NCI-H446 (cell line): ENCODE measurements at regions not wholly inside any gene's neighbourhood (a gene's known extent, or its start where the extent isn't known, plus 50 kb on each side); places are given as distances from the start of the nearest gene placed in this dataset.

Source experiments
- DNase-seq, 2 experiments: peaks; one replicate each; lab custom pipeline; 2025; lab: John Stamatoyannopoulos, UW

DNA sequence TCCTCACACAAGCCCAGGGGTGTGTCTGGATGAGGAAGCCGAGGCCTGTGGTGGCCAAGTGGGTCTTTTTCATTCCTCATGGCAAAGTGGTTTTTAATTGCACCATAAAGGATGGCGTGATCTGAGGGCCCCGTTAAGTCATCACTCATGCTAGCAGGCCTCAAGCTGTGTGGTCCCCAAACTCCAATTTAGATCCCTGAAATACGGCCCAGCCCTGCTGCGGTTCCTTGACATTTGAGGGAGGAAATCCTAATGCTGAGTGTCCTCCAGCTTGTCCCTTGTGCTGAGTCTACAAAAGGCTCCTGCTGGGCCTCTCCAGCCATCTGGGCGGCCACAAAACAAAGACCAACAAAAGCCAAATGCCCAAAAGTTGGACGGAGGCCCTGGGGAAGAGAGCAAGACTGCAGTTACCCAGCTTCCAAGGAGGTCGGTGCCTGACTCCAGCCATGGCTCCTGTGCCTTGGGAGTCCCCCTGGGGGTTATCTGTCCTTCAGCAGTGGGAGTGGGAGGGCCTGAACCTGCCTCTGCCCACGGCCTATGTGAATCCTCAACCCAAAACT is 162.3 kb upstream of the PDE10A start:
- no peak for DNase-seq

DNA sequence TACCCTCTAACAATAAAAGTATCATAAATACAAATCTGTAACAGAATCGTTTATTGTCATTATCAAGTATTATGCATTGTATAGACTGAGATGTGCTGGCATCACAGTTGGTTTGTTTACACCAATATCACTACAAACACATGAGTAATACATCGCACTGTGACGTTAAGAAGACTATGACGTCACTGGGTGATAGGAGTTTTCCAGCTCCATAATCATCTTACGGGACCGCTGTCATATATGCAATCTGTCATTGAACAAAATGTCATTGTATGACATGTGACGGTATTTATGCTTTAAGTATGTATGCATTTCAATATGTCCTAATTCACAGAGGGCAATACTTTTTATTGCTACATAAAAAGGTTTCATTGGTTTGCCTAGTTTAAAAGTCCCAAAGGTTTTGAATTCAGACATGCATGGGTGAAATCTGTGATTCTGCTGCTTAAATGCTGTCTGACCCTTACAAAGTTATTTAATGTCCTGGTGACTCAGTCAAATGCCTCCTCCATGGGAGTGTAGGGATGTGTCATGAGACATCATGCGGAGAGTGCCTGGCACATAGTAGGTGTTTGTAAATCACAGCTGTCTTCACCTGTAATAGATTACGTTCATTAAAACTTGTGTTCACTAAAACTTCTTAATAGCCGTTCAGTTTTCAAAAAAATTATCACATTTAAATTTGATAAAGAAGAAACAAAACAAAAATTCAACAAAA is 160.7 kb upstream of the PDE10A start:
- no peak for DNase-seq

DNA sequence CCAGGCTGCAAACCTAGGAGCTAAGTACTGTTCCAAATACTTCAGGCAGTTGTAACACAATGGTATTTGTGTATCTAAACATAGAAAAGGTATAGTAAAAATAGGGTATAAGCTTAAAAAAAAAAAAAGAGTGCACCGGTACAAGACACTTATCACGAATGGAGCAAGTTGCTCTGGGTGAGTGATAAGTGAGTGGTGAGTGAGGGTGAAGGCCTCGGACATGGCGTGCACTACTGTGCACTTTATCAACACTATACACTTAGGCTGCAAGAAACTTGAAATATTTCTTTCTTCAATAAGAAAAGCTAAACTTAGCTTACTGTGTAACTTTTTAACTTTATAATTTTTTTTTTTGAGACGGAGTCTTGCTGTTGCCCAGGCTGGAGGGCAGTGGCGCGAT is 159.5 kb upstream of the PDE10A start:
- DNase-seq, result no peak

DNA sequence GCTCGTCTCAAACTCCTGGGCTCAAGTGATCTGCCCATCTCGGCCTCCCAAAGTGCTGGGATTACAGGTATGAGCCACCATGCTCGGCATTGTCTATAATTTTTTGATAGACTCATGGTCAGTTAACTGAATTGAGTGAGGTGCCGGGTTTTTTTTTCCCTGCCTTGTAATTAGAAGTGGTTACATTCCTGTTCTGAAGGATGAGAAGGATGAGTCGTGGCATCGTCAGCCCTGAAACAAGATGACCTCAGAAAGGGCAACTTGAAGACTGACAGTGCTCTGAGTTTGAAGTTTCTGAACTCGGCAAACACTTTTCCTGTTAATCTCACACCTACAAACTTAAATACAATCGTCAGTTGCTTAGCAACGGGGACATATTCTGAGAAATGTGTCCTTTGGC is 158.7 kb upstream of the PDE10A start:
- no peak for DNase-seq

DNA sequence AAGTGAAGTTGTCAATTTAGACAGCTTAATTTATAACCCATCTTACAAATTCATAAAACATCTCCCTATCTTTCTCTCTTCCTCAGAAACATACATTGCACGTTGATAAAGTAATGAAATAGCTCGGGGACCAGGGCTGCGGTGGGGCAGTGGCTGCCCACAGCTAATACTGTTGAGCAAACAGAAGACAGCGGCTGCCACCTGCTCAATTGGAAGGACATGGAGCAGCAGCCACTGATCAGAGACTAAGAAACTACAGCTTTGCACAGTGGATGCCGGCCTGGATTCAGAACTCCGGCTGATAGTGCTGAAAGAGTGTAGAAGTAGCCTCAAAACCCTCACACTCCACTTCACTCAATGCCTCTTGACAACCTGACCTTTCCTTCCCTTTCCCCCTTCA is 157.9 kb upstream of the PDE10A start:
- no peak for DNase-seq

DNA sequence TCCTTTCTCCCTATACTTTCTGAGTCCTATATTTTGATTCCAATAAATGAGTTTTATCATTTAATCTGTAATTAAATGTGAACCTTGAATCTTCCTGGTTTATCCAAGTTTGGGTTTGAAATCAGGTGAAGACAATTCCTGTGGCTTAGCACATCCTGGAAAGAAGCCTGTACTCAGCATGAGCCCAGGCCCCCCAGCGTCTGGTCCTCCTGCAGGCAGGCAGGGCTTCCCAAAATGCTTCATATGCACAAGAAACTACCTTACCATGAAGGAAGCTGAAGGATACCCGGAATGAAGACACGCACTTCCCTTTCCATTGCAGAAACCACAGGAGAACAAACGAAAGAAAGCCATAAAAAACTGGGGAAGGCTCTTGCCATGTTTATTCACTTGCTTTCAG is 157.4 kb upstream of the PDE10A start:
- no peak for DNase-seq

DNA sequence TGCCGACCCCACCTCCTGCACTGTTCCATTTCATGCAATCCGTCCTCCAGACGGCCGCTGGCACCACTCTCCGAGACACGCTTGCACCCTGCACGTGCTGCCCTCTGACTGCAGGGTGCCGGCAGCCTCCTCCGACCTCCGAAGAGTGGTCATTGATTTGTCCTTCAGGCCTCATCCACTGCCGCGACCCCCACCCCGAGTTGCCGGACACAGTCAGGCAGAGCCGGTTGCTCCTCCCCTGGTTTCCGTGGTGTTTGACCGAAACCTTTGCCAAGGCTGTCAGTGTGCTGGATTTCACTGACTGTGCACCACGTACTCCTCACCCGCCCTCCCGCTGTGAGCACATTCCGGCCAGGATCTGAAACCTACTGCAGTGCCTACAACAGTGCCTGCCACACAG is 156.4 kb upstream of the PDE10A start:
- DNase-seq, result no peak

DNA sequence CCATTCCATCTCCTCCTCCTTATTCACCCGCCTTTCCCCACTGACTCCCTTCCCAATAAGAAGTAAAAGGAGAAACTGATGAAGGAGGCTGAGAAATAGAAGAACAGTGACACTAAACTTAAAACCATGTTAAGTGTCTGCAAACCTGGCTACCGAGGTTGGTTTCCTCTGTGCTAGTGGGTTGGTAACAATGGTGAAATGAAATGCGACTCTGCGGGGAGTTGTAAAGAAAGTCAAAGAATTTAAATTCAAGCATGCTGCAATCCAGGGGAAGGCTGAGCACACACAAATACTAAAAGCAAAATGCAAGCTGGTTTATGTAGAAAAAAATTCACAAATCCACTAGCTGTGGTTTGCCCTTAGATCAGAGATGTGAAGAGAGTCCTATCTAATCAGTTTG is 155.2 kb upstream of the PDE10A start:
- no peak for DNase-seq

DNA sequence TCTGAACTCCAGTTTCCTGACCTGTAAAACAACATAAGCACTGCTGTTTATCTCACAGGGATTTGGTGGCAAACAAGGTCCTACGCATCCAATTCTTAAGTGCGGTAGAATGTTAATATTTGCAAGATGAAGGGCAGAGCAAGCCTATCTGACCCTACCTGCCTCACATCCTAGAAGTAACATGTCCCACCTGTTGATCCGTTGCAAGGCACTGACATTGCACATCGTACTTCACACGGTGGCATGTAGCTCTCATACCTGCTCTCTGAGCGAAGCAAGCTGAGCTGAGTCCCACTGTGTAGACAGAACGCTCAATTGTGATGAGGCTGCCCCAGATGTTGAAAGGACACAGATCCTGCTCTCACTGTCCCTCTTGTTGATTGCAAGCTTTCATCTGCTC is 154.7 kb upstream of the PDE10A start:
- no peak for DNase-seq

DNA sequence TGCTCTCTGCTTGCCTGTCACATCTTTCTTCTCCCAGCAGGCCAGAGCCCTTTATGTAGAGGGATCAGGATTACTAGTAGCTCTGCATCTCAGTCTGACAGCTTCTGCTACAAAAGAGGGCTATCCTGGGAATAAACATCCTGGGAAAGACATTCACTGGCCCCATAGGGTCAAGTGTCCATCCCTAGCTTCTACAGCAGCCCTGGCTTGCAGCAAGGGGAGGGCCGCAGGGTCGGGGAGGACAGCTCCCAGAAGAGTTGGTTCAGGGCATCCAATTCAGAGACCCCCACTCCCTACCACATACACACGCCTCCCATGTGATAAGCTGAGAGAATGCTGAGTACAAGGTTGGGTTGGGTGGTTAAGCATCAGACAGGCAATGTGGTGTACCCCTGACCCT is 154.1 kb upstream of the PDE10A start:
- DNase-seq, result no peak

DNA sequence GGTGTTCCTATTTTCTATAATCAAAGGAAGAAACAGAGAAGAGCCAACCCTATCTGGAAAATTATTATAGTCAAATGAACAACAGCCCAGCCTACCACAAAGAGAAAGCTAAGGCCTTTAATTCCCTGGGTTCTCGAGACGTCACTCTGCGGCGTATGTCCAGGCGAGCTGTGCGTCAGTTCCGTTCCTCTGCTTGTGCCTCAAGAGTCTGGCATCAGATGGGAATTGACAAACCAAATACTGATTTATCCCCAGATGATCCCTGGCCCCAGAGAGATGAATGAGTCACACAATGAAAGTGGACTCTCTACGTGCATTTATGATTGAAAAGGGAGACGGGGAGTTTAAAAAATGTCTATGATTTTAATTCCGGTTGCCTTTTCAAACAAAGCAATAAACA is 151.6 kb upstream of the PDE10A start:
- no peak for DNase-seq

DNA sequence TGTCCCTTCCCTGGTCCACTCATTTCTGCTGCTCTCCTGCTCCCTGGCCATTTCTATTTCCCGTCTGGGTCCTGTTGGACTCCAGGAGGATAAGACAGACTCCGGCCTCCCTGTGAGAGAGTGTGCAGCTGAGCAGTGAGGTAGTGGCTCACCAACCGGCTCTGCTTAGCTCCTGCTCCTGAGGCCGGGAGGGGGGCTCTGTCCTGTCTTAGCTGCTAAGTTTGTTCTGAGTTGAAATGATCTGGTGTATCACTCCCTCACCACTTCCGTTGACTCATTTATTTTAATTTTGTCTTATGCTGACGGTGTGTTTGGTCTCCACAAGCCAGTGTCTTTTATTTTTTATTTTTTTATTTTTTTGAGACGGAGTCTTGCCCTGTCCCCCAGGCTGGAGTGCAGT is 148.5 kb upstream of the PDE10A start:
- DNase-seq, result no peak

DNA sequence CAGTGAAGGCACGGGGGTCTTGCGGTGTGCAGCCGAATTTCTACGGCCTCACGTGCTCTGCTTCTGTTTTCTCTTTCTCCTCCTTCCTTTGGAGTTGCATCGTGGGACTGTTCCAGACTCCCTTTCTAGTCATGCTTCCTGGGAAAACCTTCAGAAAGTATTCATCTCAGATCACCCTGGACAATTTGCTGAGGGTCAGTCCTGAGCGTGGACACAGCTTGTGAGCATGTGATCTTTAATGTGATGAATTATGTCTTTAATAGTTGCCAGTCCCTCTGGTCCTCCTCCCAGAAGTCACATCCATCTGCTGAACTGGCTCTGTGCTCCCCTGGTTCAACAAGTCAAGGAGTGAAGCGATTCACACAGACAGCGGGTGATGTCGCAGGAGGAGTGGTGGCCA is 145.0 kb upstream of the PDE10A start:
- DNase-seq, result no peak

DNA sequence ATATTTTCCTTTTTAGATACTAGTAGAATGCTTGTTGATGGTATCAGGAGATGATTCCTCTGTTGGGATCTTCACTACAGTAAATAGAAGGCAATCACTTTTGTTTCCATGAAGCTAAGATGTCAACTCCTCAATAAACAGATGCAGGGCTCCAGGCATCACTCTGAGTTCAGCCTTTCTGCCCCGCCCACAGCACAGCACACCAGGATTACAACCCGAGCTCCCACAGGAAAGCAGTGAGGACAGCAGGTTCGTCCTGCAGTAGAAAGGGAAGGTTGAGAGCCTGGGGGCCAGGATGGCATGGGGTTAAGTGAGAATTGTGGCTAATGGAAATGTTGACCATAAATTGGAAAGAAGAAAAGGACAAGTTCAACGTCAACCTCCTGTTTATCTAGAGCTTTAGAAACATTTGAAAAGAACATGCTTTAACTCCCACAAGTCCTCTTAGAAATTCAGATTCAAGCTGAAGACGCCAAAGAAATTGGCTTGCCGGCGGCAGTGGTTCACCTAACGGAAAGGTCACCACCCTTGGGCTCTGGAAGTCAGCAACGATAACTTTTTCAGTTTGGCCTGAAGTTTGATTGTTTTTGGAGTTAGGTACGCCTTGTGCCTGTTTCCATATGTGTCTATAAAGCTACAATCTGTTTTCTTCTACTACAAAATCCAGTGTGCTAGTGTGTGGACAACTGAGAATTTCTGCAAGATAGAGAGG is 144.4 kb upstream of the PDE10A start:
- DNase-seq, result no peak

DNA sequence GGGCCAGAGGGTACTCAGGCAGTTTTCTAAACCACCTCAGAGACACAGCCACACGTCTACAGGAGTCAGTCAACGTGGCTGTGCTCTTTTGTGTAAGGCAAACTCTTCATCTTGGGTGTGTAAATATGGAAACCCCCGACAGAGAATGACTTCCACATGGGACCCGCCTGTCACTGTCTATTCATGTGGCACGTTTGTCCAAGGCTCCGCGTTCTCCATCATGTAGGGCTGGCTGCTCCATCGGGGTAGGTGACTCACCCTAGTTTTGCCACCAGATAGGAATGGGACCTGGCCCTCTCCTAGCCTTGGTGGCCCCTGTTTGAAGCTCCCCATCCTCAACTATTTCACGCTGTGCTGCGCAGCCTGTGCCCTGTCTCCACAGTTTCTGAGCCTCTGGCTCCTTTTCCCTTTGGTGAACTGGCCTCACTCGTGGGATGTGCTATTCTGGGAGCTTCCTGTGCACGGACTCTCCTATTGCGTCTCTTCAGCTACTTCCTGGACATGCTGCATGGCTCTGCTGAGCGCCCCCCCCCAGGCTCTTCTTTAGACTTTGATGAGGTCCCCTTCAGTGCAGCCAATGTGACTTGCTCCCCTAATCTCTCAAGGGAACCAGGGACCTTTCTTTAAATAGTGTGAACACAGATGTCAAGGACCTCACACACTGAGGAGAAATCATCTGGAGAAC is 143.2 kb upstream of the PDE10A start:
- DNase-seq, result no peak

DNA sequence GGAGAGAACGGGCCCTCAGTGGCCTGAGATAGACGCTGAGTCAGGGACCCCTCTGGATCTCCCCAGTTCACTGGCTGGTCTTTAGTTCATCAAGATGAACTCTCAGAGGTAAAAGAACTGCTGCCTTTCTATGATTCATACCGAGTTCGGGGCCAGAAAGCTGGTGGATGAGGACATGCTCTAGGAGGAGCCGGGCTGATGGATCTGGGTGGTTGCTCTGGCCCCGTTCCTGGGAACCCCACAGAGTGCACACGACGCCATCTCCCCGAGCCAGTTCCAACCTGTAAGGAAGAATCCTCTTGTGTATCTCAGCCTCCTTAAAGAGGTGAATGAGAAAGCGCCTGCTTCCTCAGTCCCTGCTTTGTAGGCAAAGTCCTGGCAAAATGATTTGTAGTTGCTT is 142.6 kb upstream of the PDE10A start:
- DNase-seq, result no peak

DNA sequence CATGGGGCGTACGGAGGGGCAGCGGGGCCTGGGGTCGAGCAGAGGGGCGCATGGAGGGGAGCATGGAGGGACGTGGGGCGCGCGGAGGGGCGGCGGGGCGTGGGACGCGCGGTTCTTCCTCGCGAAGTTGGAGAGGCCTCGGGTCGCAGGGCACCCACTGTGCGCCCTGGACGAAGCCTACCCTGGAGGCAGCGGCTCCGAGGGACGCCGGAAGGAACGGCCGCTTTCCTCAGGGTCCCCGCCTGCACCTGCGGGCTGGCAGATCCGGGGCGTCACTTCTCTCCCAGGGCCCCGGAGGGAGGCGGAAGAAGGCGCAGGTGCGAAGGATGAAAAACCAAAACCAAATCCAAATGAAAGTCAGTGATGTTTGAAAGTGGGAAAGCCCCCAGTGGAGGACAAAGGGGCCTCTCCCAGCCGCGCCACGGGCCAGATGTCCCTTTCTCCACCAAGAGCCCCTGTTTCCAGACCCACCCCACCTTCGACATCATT is 142.1 kb upstream of the PDE10A start:
- no peak for DNase-seq

DNA sequence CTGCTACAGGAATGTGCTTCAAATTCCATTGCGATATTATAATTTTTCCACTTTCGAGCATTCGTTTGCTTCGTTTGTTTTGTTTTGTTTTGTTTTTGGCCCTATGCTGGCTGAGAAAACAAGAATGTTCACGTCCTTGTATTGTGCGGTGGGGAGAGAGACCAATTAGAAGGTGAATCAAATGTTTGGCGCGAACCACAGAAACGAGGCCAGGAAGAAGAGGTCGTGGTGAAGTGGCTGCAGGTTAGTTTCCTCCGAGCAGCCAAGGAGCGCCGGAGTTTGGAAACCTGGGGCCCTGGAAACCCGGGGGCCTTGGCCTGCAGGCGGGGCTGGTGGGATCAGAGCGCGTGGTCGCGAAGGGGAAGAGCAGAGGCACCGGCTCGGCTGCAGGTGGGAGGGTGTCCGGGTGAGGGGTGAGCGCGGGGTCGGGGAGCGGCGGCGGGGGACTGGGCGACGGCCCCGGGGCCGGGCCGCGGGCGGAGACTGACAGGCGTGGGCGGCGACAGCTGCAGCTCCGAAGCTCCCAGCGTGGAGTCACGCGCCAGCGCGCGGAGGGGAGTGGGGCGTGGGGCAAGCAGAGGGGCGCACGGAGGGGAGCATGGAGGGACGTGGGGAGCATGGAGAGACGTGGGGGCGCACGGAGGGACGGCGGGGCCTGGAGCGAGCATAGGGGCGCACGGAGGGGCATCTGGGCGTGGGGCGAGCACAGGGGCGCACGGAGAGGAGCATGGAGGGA is 141.5 kb upstream of the PDE10A start:
- DNase-seq, result no peak

DNA sequence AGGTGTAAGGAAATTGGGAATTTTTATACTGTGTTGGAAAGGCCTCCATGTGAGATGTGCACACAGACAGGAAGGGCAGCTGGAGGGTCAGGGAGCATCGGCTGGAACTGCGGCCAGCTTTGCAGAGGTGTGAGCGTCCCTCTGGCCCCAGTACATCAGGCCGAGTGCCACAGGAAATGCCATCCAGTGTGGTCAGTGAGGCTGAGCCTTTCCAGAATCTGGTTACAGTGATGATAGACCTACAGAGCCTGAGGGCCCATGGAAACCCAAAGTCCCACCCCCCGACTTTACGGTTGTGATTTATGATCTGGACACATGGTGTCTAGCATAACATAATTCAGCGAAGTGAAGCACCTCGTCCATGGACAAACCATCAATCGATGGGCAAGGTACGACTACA is 137.3 kb upstream of the PDE10A start:
- DNase-seq, result no peak

DNA sequence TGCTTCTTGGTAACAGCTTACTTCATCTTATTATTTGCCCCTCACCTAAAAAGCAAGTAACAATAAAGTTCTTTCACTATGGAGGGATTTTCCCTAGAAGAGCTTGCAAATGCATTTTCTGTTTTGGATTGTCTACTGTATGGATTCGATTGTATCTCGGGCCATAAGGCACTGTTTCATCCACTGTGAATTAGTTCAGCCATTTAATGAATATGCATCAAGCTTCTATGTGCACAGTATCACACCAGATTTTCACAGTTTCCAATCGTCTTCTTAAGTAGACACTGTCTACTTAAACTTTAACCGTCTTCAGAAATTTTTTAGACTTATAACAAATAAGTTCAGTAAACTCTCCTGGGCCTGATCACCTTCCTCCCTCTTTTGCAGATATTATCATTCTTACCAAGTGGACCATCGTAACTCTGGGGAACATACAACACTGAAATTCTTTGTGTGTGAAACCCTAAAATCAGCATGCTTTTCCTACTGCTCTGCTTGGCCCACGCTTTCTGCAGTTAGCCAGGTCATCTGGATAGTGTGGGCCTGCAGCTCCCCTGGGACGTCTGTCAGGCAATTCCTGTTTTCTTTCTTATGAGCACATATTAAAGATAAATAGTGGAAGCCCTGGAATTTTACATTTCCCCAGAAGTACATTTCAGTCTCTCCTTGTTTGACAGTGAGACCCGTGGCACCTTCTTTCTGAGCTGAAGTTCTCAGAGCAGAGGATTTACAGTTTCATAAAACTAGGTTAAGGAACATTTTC is 136.5 kb upstream of the PDE10A start:
- no peak for DNase-seq

DNA sequence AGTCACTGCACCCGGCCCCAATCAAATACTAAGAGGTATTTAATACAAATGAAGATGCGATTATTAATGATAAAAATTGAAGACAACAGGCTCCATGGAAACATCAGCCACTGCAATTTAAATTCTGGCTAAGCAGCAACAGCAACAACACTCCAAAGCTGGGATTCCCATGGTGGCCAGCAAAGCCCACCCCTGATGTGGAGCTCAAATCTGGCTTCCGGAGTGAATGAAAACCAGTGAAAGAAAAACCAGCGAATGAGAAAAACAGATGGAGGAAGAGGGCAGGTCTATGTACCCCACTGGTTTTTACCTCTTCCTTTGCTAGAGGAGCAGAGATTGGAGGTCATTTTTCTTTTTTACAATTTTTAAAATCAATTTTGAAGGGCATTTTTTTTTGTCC is 135.9 kb upstream of the PDE10A start:
- DNase-seq, result no peak
